ENCODE measurements at regions not wholly inside any gene's neighbourhood (a gene's known extent, or its start where the extent isn't known, plus 50 kb on each side); places are given as distances from the start of the nearest gene placed in this dataset.

- no peak for DNase-seq
Observed at GRCh38 chr2:71951718-71952404, 195.8 kb downstream of the CYP26B1 start.

GRCh38 chr2:71951083-71951468 lies 196.6 kb downstream of the CYP26B1 start:
- no peak for DNase-seq

- DNase-seq = no peak
Observed at GRCh38 chr2:71950256-71951082, 197.2 kb downstream of the CYP26B1 start.

GRCh38 chr2:71949537-71949798 lies 198.2 kb downstream of the CYP26B1 start:
- DNase-seq = no peak

GRCh38 chr2:71948781-71949536 lies 198.7 kb downstream of the CYP26B1 start:
- DNase-seq = no peak

- no peak for DNase-seq
Observed at GRCh38 chr2:71947809-71948208, 199.9 kb downstream of the CYP26B1 start.

GRCh38 chr2:71945603-71945959 lies 202.1 kb downstream of the CYP26B1 start:
- DNase-seq = no peak

- no peak for DNase-seq
Observed at GRCh38 chr2:71944806-71945602, 202.7 kb downstream of the CYP26B1 start.

GRCh38 chr2:71944183-71944550 lies 203.5 kb downstream of the CYP26B1 start:
- DNase-seq = no peak

- DNase-seq = no peak
Observed at GRCh38 chr2:71943238-71944182, 204.2 kb downstream of the CYP26B1 start.

GRCh38 chr2:71941726-71942525 lies 205.7 kb downstream of the CYP26B1 start:
- DNase-seq = no peak

- no peak for DNase-seq
Observed at GRCh38 chr2:71940695-71941094, 207.0 kb downstream of the CYP26B1 start.

- no peak for DNase-seq
Observed at GRCh38 chr2:71939588-71940535, 207.8 kb downstream of the CYP26B1 start.

- DNase-seq = no peak
Observed at GRCh38 chr2:71938659-71939587, 208.7 kb downstream of the CYP26B1 start.

GRCh38 chr2:71938108-71938507 lies 209.6 kb downstream of the CYP26B1 start:
- no peak for DNase-seq

- no peak for DNase-seq
Observed at GRCh38 chr2:71937396-71937795, 210.3 kb downstream of the CYP26B1 start.

GRCh38 chr2:71936076-71937030 lies 211.3 kb downstream of the CYP26B1 start:
- no peak for DNase-seq

All from NCI-H510A treated with DMSO at 0.1 percent for 48 hours (cell line).